ENCODE measurements at regions not wholly inside any gene's neighbourhood (a gene's known extent, or its start where the extent isn't known, plus 50 kb on each side); places are given as distances from the start of the nearest gene placed in this dataset.
"Not testable (repeated sequence)": the region's sequence is repeated elsewhere in the genome, so short reads cannot be mapped to it uniquely, and the experiment has no call there.

DNA sequence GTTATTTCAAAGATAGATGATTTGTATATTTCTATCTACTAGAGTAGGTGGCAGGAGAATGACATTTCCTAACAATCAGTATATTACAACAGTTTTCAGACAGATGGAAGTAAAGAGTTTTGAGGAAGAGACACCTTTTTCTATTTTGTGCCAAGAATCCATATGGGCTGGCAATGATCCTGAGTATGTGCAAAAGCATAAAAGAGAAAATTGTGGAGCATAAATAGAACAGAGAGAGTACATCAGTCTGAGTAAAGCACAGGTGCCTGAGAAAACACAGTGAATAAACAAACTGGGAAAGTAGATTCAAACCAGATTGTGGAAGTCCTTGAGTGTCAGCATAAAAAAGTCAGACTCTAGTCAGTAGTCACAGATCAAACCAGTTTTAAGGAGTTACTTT lies 96.8 kb upstream of the WDR44 start:
- DNase-seq (ENCODE audit: low read depth, low spot score), result no peak
- H3K4me3 ChIP-seq (ENCODE audit: low read length), result no peak overlapping the region

DNA sequence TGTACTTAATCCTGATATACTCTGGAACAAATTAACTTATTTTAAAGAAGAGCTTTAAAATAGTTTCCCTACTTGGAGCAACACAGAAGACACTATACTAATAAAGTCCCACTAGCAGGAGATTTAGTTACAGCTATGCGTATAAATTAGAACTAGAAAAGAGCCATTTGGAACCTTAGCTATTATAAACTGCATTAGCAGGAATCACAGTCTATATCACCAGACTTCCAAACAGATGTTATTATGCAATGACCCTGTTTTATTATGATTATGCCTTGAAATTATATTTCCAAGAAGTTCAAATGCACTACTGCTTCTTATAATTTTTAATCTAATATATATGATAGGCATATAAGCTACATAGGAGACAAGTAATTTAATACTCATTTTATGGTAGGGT lies 95.5 kb upstream of the WDR44 start:
- DNase-seq (ENCODE audit: low read depth, low spot score), result no peak
- H3K4me3 ChIP-seq (ENCODE audit: low read length), result no peak overlapping the region

DNA sequence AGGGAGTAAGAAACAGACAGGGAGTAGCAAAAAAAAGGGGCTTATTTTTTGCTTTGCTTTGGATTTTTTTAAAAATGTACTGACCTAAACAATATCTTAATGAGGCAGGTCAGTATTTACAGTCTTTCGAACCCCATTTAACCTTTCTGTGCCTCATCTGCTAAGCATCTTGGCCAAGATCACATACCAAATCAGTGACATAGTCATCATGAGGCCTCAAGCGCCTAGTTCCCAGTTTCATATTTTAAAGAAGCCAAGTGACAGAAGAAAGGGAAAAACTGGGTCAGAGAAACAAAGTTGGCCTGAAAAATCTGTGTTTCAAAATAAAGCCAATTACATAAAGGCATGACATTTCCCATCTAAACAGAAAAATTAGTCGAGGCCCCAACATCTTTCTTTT lies 94.6 kb upstream of the WDR44 start:
- DNase-seq (ENCODE audit: low read depth, low spot score), result no peak
- H3K4me3 ChIP-seq (ENCODE audit: low read length), result no peak overlapping the region

DNA sequence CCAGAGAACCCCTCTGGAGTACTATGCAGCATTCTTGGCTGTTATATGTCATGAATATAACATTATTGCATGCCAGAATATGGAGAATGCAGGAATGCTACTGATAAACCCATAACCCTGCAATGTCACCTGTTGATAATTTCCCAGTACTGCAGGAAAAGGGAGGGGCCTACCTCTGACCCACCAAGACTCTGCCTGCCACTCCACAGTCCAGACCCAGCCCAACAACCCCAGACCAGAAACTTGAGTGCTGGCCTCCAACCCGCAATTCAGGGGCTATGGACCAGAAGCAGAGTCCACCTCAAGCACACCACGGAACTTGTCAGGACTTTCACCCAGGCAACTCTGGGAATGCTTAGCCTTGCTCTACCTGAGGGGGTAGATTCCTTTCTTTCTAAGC lies 92.9 kb upstream of the WDR44 start:
- H3K4me3 ChIP-seq (ENCODE audit: low read length), result no peak overlapping the region

DNA sequence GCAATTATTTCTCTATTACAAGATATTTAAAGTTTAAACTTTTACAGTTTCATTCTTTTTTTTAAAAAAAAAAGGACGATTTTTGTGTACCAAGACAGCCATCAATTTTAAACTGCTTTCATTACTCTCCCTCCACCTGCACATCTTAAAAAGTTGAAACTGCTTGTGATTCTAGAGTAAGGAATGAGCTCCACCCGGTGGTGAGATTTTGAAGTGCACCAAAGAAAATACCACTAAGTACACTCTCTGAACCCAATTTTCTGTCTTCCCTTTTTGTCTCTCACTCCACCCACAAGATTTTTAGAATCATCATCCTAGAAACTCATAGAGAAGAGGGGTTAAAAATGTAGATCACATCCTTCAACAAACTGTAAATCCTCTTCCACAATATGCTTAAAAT lies 91.3 kb upstream of the WDR44 start:
- H3K4me3 ChIP-seq (ENCODE audit: low read length), result no peak overlapping the region
- DNase-seq (ENCODE audit: low read depth, low spot score), result peak; percentile 38

More for the DNA sequence above, 92.9 kb upstream of the WDR44 start:
- no peak for DNase-seq (ENCODE audit: low read depth, low spot score)

DNA sequence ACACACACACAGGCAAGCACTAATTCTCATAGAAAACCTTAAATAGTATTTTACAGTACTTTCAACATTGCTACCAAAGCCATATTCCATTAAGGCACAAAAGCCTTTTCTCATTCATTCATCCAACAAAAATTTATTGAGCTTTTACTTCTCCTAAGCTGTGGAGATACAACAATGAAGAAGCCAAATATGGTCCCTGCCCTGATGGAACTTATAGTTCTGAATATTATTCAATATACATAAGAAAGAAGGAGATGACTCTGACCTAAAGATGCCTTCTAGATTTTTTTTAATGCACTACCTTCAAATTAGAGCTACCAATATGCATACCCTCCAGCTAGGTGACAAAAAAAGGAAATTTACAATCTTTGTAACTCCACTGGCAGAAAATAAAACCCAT lies 90.0 kb upstream of the WDR44 start:
- H3K4me3 ChIP-seq (ENCODE audit: low read length), result no peak overlapping the region
- no peak for DNase-seq (ENCODE audit: low read depth, low spot score)

DNA sequence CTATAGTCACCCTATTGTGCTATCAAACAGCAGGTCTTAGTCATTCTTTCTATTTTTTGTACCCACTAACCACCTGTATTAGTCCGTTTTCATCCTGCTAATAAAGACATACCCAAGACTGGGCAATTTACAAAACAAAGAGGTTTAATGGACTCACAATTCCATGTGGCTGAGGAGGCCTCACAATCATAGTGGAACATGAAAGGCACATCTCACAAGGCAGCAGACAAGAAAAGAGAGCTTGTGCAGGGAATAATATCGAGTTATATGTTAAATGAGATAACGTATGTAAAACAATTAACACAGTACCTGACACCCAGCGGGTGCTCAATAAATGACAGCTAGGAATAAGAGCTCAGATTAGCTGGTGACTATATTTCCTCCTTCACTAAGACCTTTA lies 88.1 kb upstream of the WDR44 start:
- H3K4me3 ChIP-seq (ENCODE audit: low read length), result no peak overlapping the region
- DNase-seq (ENCODE audit: low read depth, low spot score), result no peak

DNA sequence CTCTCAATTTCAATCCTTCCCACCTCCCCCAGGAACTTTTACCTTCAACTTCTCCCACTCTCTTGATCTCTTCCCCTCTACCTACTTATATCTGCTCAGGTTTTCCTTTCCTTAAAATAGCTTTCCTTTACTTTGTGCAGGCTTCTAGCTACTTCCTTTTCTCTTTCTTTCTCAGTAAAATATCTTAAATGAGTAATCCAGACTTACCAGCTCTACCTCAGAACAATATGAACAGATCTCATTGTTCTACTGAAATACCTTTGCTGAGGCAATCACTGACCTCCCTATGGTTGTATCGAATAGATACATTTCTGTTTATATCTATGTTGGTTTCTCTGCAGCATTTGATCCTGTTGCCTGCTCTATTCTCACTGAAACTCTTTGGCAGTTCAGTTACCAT lies 86.7 kb upstream of the WDR44 start:
- H3K4me3 ChIP-seq (ENCODE audit: low read length), result no peak overlapping the region
- no peak for DNase-seq (ENCODE audit: low read depth, low spot score)

DNA sequence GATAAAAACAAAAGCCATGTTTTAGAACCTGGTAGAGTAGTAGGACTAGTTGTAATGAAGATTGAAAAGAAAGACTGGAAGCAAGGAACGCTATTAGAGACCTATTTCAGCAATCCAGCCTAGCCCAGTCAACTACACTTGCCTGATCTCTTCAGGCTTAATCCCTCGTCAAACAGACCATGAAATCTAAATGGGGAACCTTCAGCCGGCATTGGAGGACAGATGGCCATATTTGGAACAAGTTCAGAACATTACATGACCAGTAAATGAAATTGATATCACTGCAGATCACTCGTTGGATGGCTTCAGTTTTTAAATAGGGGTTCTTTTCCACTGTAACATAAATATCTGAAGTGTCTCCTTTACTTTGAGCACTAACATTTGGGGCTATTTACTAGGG lies 84.8 kb upstream of the WDR44 start:
- H3K4me3 ChIP-seq (ENCODE audit: low read length), result no peak overlapping the region
- DNase-seq (ENCODE audit: low read depth, low spot score), result no peak

DNA sequence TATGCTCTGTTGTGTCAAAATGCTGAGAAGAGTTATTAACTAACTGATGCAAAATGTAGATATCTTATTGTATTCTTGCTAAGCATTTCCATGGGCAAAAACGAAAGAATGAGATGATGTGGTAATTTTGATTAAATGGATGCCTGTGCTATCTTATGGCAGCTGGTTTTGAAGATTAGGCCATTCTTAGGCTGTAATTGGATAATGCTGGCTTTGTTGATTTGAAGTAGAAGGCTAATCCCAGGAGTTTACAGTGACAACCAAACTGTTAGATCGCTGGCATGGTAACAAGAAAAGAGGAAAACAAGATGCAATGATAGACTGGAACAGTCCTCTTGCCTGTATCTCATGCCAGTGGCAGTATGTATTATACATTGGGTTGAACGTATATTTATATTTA lies 74.1 kb upstream of the WDR44 start:
- no peak for DNase-seq (ENCODE audit: low read depth, low spot score)
- no peak overlapping the region for H3K4me3 ChIP-seq (ENCODE audit: low read length)

DNA sequence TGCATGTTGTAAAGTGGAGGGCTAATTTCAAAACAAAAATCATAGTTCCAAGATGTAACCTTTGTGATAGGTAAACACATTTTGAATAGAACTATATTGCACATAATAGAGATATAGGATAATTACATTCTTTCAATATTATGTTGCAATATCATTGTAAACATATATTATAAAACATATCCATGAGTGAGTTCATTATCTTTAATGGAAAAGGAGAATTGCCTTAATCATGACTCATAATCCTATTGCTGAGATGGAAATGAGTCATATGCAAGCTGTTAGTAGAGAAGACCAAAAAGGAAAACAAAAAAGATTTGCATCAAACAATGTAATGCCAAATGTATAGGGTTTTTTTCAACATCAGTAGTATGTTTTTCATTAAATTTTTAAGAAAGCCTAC lies 73.7 kb upstream of the WDR44 start:
- no peak overlapping the region for H3K4me3 ChIP-seq (ENCODE audit: low read length)
- no peak for DNase-seq (ENCODE audit: low read depth, low spot score)

DNA sequence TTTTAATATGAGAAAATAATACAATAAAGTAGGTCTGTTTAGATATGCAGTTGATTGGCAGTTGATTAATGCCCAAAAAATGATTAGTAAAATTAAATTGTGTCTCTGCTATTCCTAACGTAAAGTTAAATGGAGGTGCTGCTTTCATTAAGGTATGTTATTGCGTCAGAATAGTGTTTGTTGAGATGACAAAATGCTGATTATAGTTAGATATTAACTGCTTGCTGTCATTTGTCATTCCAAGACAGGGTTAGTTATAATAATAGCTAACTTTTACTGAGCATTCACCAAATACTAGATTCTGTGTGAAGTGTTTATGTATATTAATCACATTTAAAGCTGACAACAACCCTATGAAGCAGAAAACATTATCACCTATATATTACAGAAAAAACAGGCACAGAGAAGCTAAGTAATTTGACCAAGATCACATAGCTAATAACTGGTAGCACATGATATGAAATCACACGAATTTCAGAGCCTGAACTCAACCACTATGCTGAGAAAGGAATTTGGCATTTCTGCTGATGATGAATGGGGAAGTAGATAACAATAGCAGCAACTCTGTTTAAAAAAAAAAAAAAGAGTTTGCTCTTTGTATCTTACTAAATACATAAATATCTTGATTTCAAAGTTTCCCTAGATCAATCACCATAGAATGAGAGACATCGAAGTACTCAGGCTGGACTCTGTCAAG lies 59.7 kb upstream of the WDR44 start:
- H3K4me3 ChIP-seq (ENCODE audit: low read length), result no peak overlapping the region
- DNase-seq (ENCODE audit: low read depth, low spot score), result no peak

DNA sequence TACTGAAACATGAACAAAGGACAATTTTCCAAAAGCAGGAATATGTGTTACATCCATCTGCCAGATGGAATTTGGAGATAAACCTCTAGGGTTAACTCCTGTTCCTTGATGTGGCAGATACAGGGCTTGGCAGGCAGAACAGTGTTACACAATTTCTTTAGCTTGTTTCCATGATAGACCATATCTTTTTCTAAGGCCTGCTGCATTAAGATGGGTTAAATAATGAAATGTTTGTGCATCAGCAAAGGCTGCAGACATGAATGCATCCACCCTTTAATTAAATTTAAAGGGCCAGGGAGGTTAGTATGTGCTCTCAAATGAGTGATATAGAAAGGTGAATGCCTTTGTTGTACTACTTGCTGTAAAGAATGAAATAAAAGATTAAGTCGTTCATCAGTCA lies 50.1 kb upstream of the WDR44 start:
- peak; percentile 8 for DNase-seq (ENCODE audit: low read depth, low spot score)
- not testable (repeated sequence) for H3K4me3 ChIP-seq (ENCODE audit: low read length)
